IMR-90 (cell line): ENCODE measurements at regions not wholly inside any gene's neighbourhood (a gene's known extent, or its start where the extent isn't known, plus 50 kb on each side); places are given as distances from the start of the nearest gene placed in this dataset.

Experiments used
- ATAC-seq: fragments of 200-7000 bp; cut with Tn5 transposase; 2 replicates; pipeline ENCODE4 v1.9.1; 2020; ENCODE audit warnings: low read depth, mild to moderate bottlenecking, moderate library complexity
- BruUV-seq: library from RNA; stranded (reverse); fragments of 400-500 nt; replicated peaks from 2 replicates; lab custom pipeline; 2021; lab: Mats Ljungman, UMichigan
- CTCF ChIA-PET: fragments of 300-600 bp; formaldehyde crosslinking; extraction: SDS; loops from one replicate; lab custom pipeline; 2021; ENCODE audit warnings: antibody characterized with exemption; lab: Yijun Ruan, JAX
- POLR2A ChIA-PET: fragments of 300-600 bp; sonication (Branson Sonifier 250); formaldehyde crosslinking; loops from one replicate; lab custom pipeline; 2022; ENCODE audit warnings: antibody characterized with exemption; ENCODE audit not compliant: unreplicated experiment; lab: Charles Lee
- DNase-seq: peaks from one replicate; pipeline ENCODE4 v3.0.0; 2013
- H2AFZ ChIP-seq: replicated peaks from 2 replicates; pipeline ENCODE3; 2013; ENCODE audit warnings: low read length, mild to moderate bottlenecking; ENCODE audit not compliant: poor library complexity
- H2AK5ac ChIP-seq: 2 replicates; pipeline ENCODE4 v1.6.1; 2013; ENCODE audit warnings: low read depth, low read length, inconsistent platforms
- H2AK9ac ChIP-seq: replicated peaks from 2 replicates; pipeline ENCODE3; 2013; ENCODE audit warnings: mild to moderate bottlenecking, low read depth, low read length, moderate library complexity; ENCODE audit not compliant: poor library complexity
- H2BK120ac ChIP-seq: 2 replicates; pipeline ENCODE4 v1.6.1; 2013; ENCODE audit warnings: low read depth, low read length, inconsistent platforms
- H2BK15ac ChIP-seq: 3 replicates; pipeline ENCODE4 v1.6.1; 2013; ENCODE audit warnings: low read depth, low read length, inconsistent platforms
- H2BK20ac ChIP-seq: 2 replicates; pipeline ENCODE4 v1.6.1; 2013; ENCODE audit warnings: low read depth, mild to moderate bottlenecking, inconsistent platforms, low read length, moderate library complexity
- H2BK5ac ChIP-seq: 2 replicates; pipeline ENCODE4 v1.6.1; 2013; ENCODE audit warnings: mild to moderate bottlenecking, low read depth, low read length, inconsistent platforms; ENCODE audit not compliant: poor library complexity, severe bottlenecking
- H3K14ac ChIP-seq: replicated peaks from 2 replicates; pipeline ENCODE4 v1.6.1; 2013; ENCODE audit warnings: low read depth, low read length, inconsistent platforms
- H3K18ac ChIP-seq: 2 replicates; pipeline ENCODE4 v1.6.1; 2013; ENCODE audit warnings: low read depth, low read length, control low read depth
- H3K23ac ChIP-seq: 2 replicates; pipeline ENCODE4 v1.6.1; 2013; ENCODE audit warnings: low read depth, low read length, inconsistent platforms
- H3K27ac ChIP-seq: 2 replicates; pipeline ENCODE4 v1.5.1; 2013; ENCODE audit warnings: mild to moderate bottlenecking, control low read depth, low read length; ENCODE audit not compliant: insufficient read depth
- H3K27me3 ChIP-seq: 2 replicates; pipeline ENCODE4 v1.6.1; 2013; ENCODE audit warnings: low read length; ENCODE audit not compliant: control insufficient read depth, insufficient read depth
- H3K36me3 ChIP-seq: 2 replicates; pipeline ENCODE4 v1.6.1; 2013; ENCODE audit warnings: low read length, mixed read lengths; ENCODE audit not compliant: control insufficient read depth, insufficient read depth
- H3K4ac ChIP-seq: 2 replicates; pipeline ENCODE4 v1.6.1; 2013; ENCODE audit warnings: low read depth, low read length, inconsistent platforms
- H3K4me1 ChIP-seq: 2 replicates; pipeline ENCODE4 v1.6.1; 2013; ENCODE audit warnings: low read length, mixed read lengths; ENCODE audit not compliant: control insufficient read depth, insufficient read depth
- H3K4me2 ChIP-seq: 2 replicates; pipeline ENCODE4 v1.6.1; 2013; ENCODE audit warnings: low read depth, mild to moderate bottlenecking, control low read depth, low read length, moderate library complexity
- H3K4me3 ChIP-seq: 2 replicates; pipeline ENCODE4 v1.5.1; 2013; ENCODE audit warnings: low read depth, mild to moderate bottlenecking, control low read depth, low read length, moderate library complexity; ENCODE audit not compliant: insufficient read depth
- H3K56ac ChIP-seq: 2 replicates; pipeline ENCODE4 v1.6.1; 2013; ENCODE audit warnings: low read length, inconsistent platforms; ENCODE audit not compliant: insufficient read depth; ENCODE audit errors: extremely low read depth
- H3K79me1 ChIP-seq, 2 experiments: 2 replicates each; pipeline ENCODE4 v1.6.1; 2013; ENCODE audit warnings: low read length in 2 of 2, inconsistent platforms in 1 of 2, low read depth in 1 of 2
- H3K9ac ChIP-seq: 2 replicates; pipeline ENCODE4 v1.6.1; 2013; ENCODE audit warnings: low read depth, low read length, control low read depth
- H3K9me1 ChIP-seq: 2 replicates; pipeline ENCODE4 v1.6.1; 2013; ENCODE audit warnings: low read length, inconsistent platforms; ENCODE audit not compliant: insufficient read depth
- H3K9me3 ChIP-seq: 2 replicates; pipeline ENCODE4 v1.6.1; 2013; ENCODE audit warnings: low read length; ENCODE audit not compliant: control insufficient read depth, insufficient read depth
- H4K20me1 ChIP-seq: 2 replicates; pipeline ENCODE4 v1.6.1; 2013; ENCODE audit warnings: low read length, inconsistent platforms; ENCODE audit not compliant: insufficient read depth
- H4K5ac ChIP-seq: 2 replicates; pipeline ENCODE4 v1.6.1; 2013; ENCODE audit warnings: mild to moderate bottlenecking, low read depth, low read length, control low read depth
- H4K8ac ChIP-seq, 2 experiments: 2 replicates each; pipeline ENCODE4 v1.6.1; 2013; ENCODE audit warnings: low read depth in 2 of 2, low read length in 2 of 2, control low read depth in 1 of 2, inconsistent platforms in 1 of 2
- H4K91ac ChIP-seq: 2 replicates; pipeline ENCODE4 v1.6.1; 2013; ENCODE audit warnings: low read depth, low read length, inconsistent platforms; ENCODE audit not compliant: insufficient read depth
- BHLHE40 ChIP-seq: fragments of 150-350 bp; IDR thresholded peaks from 2 replicates; pipeline ENCODE4 v1.6.1; 2016; ENCODE audit warnings: mild to moderate bottlenecking, low read depth, low read length
- CEBPB ChIP-seq: IDR thresholded peaks from 2 replicates; pipeline ENCODE4 v1.6.1; 2012; ENCODE audit warnings: low read depth, low read length, improper control_type of control experiment
- CTCF ChIP-seq: conservative IDR thresholded peaks from 2 replicates; pipeline ENCODE4 v1.5.1; 2012; ENCODE audit warnings: mild to moderate bottlenecking, low read depth, low read length, improper control_type of control experiment
- ELK1 ChIP-seq: fragments of 150-350 bp; IDR thresholded peaks from 2 replicates; pipeline ENCODE4 v1.6.1; 2016; ENCODE audit warnings: low read depth, mild to moderate bottlenecking, low read length, moderate library complexity, borderline replicate concordance
- MAFK ChIP-seq: IDR thresholded peaks from 2 replicates; pipeline ENCODE4 v1.6.1; 2012; ENCODE audit warnings: low read depth, low read length, improper control_type of control experiment
- MAZ ChIP-seq: IDR thresholded peaks from 2 replicates; pipeline ENCODE4 v1.6.1; 2012; ENCODE audit warnings: low read depth, mild to moderate bottlenecking, low read length, improper control_type of control experiment, moderate library complexity, borderline replicate concordance
- MXI1 ChIP-seq: IDR thresholded peaks from 2 replicates; pipeline ENCODE4 v1.6.1; 2012; ENCODE audit warnings: low read depth, mild to moderate bottlenecking, low read length, moderate library complexity, borderline replicate concordance
- NFE2L2 ChIP-seq: fragments of 150-350 bp; IDR thresholded peaks from 2 replicates; pipeline ENCODE4 v1.6.1; 2016; ENCODE audit warnings: low read depth, mild to moderate bottlenecking, low read length
- POLR2A ChIP-seq: IDR thresholded peaks from 2 replicates; pipeline ENCODE4 v1.6.1; 2012; ENCODE audit warnings: mild to moderate bottlenecking, low read depth, low read length
- RAD21 ChIP-seq: IDR thresholded peaks from 2 replicates; pipeline ENCODE4 v1.6.1; 2012; ENCODE audit warnings: low read length, improper control_type of control experiment
- RCOR1 ChIP-seq: IDR thresholded peaks from 2 replicates; pipeline ENCODE4 v1.6.1; 2012; ENCODE audit warnings: mild to moderate bottlenecking, low read length, improper control_type of control experiment; ENCODE audit not compliant: insufficient replicate concordance
- RFX5 ChIP-seq: IDR thresholded peaks from 2 replicates; pipeline ENCODE4 v1.8.0; 2012; ENCODE audit warnings: low read depth, mild to moderate bottlenecking, low read length, moderate library complexity
- SMC3 ChIP-seq: fragments of 150-350 bp; IDR thresholded peaks from 2 replicates; pipeline ENCODE4 v1.6.1; 2016; ENCODE audit warnings: low read depth, mild to moderate bottlenecking, antibody characterized with exemption, low read length, moderate library complexity
- USF2 ChIP-seq: fragments of 150-350 bp; IDR thresholded peaks from 2 replicates; pipeline ENCODE4 v1.6.1; 2017; ENCODE audit warnings: mild to moderate bottlenecking, antibody characterized with exemption, low read length, low read depth
- whole genome bisulfite sequencing, 2 experiments: methylation state at CpG; one replicate each; pipeline versions ENCODE4 v1.1.5 to v1.1.7; 2013; ENCODE audit warnings: missing lambda C conversion rate in 2 of 2; ENCODE audit not compliant: insufficient read length in 1 of 2; ENCODE audit errors: extremely low coverage in 2 of 2; 5-methylcytosine and 5-hydroxymethylcytosine counted together
- dilution Hi-C: fragments of 300-500 bp; cut with HindIII; formaldehyde crosslinking; loops from one replicate; pipeline ENCODE4 v1.14.3; 2018; ENCODE audit warnings: low sequenced_read_pairs; ENCODE audit not compliant: unreplicated experiment
- in situ Hi-C: fragments of 300-500 bp; cut with MboI; formaldehyde crosslinking; loops from 3 replicates; pipeline ENCODE4 v1.14.3; 2019; ENCODE audit warnings: low sequenced_read_pairs, inconsistent platforms, mixed read lengths
- intact Hi-C: fragments of 100-400 bp; cut with micrococcal nuclease; formaldehyde crosslinking; loops from 2 replicates; pipeline ENCODE4 v1.10.0; 2022

GRCh38 chr9:106058460-106058859, 364.1 kb downstream of the TMEM38B start:
- TF ChIP-seq CEBPB (no peak), MXI1 (no peak), POLR2A (no peak), BHLHE40 (no peak), ELK1 (no peak), USF2 (no peak), MAFK (no peak), CTCF (no peak), RFX5 (no peak), NFE2L2 (no peak), RAD21 (no peak), SMC3 (no peak), MAZ (no peak), RCOR1 (no peak)
- Histone ChIP-seq H3K27ac (no peak overlapping the region), H3K23ac (no peak overlapping the region), H4K20me1 (no peaks in the 10 kb centered on the region), H3K4me2 (no peak overlapping the region), H3K36me3 (no peaks in the 10 kb centered on the region), H2BK15ac (no peak overlapping the region), H3K9ac (no peak overlapping the region), H4K8ac (no peak overlapping the region), H3K4ac (no peak overlapping the region), H2BK5ac (no peak overlapping the region), H3K9me3 (peaks cover 17% of the 10 kb centered on the region), H4K5ac (no peak overlapping the region), H3K18ac (no peak overlapping the region), H3K4me1 (no peaks in the 10 kb centered on the region), H3K14ac (no peak overlapping the region), H3K9me1 (no peaks in the 10 kb centered on the region), H3K79me1 (no peaks in the 10 kb centered on the region), H2AK5ac (no peak overlapping the region), H3K56ac (no peak overlapping the region), H3K4me3 (no peak overlapping the region), H2AK9ac (peak overlapping the region; percentile 61), H2BK120ac (no peak overlapping the region), H3K27me3 (no peaks in the 10 kb centered on the region), H4K91ac (no peak overlapping the region), H2AFZ (no peak overlapping the region), H2BK20ac (no peak overlapping the region)
- intact Hi-C loops (no loop called here), dilution Hi-C loops (no loop called here), in situ Hi-C loops (no loop called here)
- no peak for ATAC-seq
- no peak for DNase-seq
- WGBS, 2 experiments: no CpG with 5 or more reads among the region's 8 CpGs
- CTCF ChIA-PET: no interaction called here
- BruUV-seq: no TSS peak
- POLR2A ChIA-PET: no interaction called here
